ENCODE measurements at regions not wholly inside any gene's neighbourhood (a gene's known extent, or its start where the extent isn't known, plus 50 kb on each side); places are given as distances from the start of the nearest gene placed in this dataset.

DNA sequence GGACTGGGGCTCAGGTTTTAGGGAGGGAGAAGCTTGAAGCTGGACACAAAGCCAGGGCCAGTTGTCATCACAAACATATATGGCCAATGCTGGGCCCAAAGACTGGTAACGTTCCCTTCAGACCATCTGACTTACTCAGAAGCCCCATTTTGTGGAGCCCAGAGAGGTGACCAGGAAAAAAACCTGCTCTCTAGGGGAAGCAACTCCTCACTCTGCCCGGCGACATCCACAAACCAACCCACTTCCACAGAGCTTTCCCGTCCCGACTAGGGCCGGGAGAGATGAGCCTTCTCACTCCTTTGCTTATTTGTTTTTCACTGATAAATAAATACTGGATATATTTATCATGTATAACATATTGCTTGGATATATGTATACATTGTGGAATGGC lies 180.9 kb upstream of the RTL1 start:
- TF ChIP-seq CTCF (IDR thresholded peaks at IDR 0.05; ENCODE audit: insufficient read depth, low read depth, low read length) (no peak), EZH2 (IDR thresholded peaks at IDR 0.05; ENCODE audit: insufficient read depth, low read length) (no peak)

All from astrocyte (in vitro differentiated cells and primary cell).